ENCODE measurements at regions not wholly inside any gene's neighbourhood (a gene's known extent, or its start where the extent isn't known, plus 50 kb on each side); places are given as distances from the start of the nearest gene placed in this dataset.

- Mint-ChIP-seq H3K36me3 (ENCODE audit: insufficient read depth, unreplicated experiment) (no peaks in the 10 kb centered on the region), H3K4me1 (ENCODE audit: low read depth, unreplicated experiment) (no peaks in the 10 kb centered on the region), H3K4me3 (ENCODE audit: low read depth, unreplicated experiment) (no peak overlapping the region), H3K9me3 (ENCODE audit: low read depth, unreplicated experiment) (no peaks in the 10 kb centered on the region), H3K27me3 (ENCODE audit: unreplicated experiment) (peaks cover 56% of the 10 kb centered on the region), H3K27ac (ENCODE audit: unreplicated experiment) (no peak overlapping the region)
- TF ChIP-seq, protein P1, sequence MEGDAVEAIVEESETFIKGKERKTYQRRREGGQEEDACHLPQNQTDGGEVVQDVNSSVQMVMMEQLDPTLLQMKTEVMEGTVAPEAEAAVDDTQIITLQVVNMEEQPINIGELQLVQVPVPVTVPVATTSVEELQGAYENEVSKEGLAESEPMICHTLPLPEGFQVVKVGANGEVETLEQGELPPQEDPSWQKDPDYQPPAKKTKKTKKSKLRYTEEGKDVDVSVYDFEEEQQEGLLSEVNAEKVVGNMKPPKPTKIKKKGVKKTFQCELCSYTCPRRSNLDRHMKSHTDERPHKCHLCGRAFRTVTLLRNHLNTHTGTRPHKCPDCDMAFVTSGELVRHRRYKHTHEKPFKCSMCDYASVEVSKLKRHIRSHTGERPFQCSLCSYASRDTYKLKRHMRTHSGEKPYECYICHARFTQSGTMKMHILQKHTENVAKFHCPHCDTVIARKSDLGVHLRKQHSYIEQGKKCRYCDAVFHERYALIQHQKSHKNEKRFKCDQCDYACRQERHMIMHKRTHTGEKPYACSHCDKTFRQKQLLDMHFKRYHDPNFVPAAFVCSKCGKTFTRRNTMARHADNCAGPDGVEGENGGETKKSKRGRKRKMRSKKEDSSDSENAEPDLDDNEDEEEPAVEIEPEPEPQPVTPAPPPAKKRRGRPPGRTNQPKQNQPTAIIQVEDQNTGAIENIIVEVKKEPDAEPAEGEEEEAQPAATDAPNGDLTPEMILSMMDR (IDR thresholded peaks at IDR 0.05; ENCODE audit: unreplicated experiment), result no peak
- DNase-seq, result no peak
- intact Hi-C loops (cut with micrococcal nuclease; ENCODE audit: unreplicated experiment), result no loop called here
- no TSS peak for BruUV-seq (replicated peaks)
- CTCF ChIA-PET, result no interaction called here
Measured at GRCh38 chr2:16308816-16309215, 356.8 kb downstream of the CYRIA start.

GRCh38 chr2:16304876-16305590, 360.6 kb downstream of the CYRIA start:
- Mint-ChIP-seq H3K27me3 (ENCODE audit: unreplicated experiment) (peaks cover 50% of the 10 kb centered on the region), H3K4me3 (ENCODE audit: low read depth, unreplicated experiment) (no peak overlapping the region), H3K9me3 (ENCODE audit: low read depth, unreplicated experiment) (no peaks in the 10 kb centered on the region), H3K36me3 (ENCODE audit: insufficient read depth, unreplicated experiment) (no peaks in the 10 kb centered on the region), H3K4me1 (ENCODE audit: low read depth, unreplicated experiment) (peaks cover 8% of the 10 kb centered on the region), H3K27ac (ENCODE audit: unreplicated experiment) (no peak overlapping the region)
- intact Hi-C loops (cut with micrococcal nuclease; ENCODE audit: unreplicated experiment), result no loop called here
- DNase-seq, result no peak
- no TSS peak for BruUV-seq (replicated peaks)
- TF ChIP-seq, protein P1 (IDR thresholded peaks at IDR 0.05; ENCODE audit: unreplicated experiment), result no peak
- CTCF ChIA-PET, result no interaction called here

DNA sequence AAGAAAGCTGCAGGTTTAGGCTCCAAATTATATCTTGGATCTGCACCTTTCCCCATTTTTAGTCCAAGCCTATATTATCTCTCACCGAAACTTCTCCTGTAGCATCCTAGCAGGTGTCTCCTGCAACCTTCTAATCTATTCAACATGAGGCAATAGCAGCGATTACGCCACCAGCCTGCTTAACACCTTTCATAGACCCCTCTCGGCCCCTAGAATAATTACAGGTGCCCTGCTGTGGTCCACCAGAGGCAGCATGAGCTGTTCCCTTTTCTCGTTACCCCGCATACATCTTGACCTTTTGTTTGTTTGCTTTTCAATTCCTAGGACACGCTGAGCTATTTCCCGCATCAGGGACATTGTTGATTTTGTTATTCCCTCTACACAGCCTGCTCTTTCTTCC, 361.9 kb downstream of the CYRIA start:
- H3K27ac Mint-ChIP-seq (ENCODE audit: unreplicated experiment), result no peak overlapping the region
- peaks cover 50% of the 10 kb centered on the region for H3K27me3 Mint-ChIP-seq (ENCODE audit: unreplicated experiment)
- no peak overlapping the region for H3K4me3 Mint-ChIP-seq (ENCODE audit: low read depth, unreplicated experiment)
- intact Hi-C loops (cut with micrococcal nuclease; ENCODE audit: unreplicated experiment), result no loop called here
- TF ChIP-seq, protein P1 (IDR thresholded peaks at IDR 0.05; ENCODE audit: unreplicated experiment), result no peak
- no peaks in the 10 kb centered on the region for H3K36me3 Mint-ChIP-seq (ENCODE audit: insufficient read depth, unreplicated experiment)
- no peaks in the 10 kb centered on the region for H3K9me3 Mint-ChIP-seq (ENCODE audit: low read depth, unreplicated experiment)
- no TSS peak for BruUV-seq (replicated peaks)
- CTCF ChIA-PET, result no interaction called here
- H3K4me1 Mint-ChIP-seq (ENCODE audit: low read depth, unreplicated experiment), result peaks cover 8% of the 10 kb centered on the region
- no peak for DNase-seq

GRCh38 chr2:16303273-16303577, 362.4 kb downstream of the CYRIA start:
- Mint-ChIP-seq H3K27me3 (ENCODE audit: unreplicated experiment) (peaks cover 50% of the 10 kb centered on the region), H3K27ac (ENCODE audit: unreplicated experiment) (no peak overlapping the region), H3K9me3 (ENCODE audit: low read depth, unreplicated experiment) (no peaks in the 10 kb centered on the region), H3K4me1 (ENCODE audit: low read depth, unreplicated experiment) (peaks cover 8% of the 10 kb centered on the region), H3K36me3 (ENCODE audit: insufficient read depth, unreplicated experiment) (no peaks in the 10 kb centered on the region), H3K4me3 (ENCODE audit: low read depth, unreplicated experiment) (no peak overlapping the region)
- no TSS peak for BruUV-seq (replicated peaks)
- intact Hi-C loops (cut with micrococcal nuclease; ENCODE audit: unreplicated experiment), result no loop called here
- CTCF ChIA-PET, result no interaction called here
- DNase-seq, result no peak
- TF ChIP-seq, protein P1 (IDR thresholded peaks at IDR 0.05; ENCODE audit: unreplicated experiment), result no peak

All from Calu3 (cell line).